ENCODE measurements at regions not wholly inside any gene's neighbourhood (a gene's known extent, or its start where the extent isn't known, plus 50 kb on each side); places are given as distances from the start of the nearest gene placed in this dataset.

DNA sequence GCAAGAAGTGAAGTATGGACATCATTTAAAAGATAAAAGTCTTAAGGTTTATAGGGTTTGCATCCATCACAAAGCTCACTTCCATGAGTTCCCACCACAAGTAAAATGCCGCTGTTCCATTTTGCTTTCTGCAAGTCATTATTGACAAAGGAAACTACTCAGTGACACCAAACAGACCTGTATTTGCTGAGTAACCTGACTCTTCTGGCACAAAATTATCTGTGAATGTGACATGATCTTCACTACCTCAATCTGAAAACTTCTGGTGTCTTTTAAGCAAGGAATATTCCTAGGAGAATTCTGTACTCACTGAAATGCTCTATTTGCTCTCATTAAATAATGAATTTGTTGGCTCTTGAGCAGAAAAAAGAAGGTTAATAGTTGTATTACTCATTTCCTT is 1077.4 kb upstream of the ADGRL4 start:
- TF ChIP-seq, protein P1, sequence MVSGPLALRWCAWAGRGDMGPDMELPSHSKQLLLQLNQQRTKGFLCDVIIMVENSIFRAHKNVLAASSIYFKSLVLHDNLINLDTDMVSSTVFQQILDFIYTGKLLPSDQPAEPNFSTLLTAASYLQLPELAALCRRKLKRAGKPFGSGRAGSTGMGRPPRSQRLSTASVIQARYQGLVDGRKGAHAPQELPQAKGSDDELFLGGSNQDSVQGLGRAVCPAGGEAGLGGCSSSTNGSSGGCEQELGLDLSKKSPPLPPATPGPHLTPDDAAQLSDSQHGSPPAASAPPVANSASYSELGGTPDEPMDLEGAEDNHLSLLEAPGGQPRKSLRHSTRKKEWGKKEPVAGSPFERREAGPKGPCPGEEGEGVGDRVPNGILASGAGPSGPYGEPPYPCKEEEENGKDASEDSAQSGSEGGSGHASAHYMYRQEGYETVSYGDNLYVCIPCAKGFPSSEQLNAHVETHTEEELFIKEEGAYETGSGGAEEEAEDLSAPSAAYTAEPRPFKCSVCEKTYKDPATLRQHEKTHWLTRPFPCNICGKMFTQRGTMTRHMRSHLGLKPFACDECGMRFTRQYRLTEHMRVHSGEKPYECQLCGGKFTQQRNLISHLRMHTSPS (CRISPR knock-in tag; IDR thresholded peaks at IDR 0.05; ENCODE audit: low read depth) = no peak
- no peak for TF ChIP-seq RELA (CRISPR knock-in tag; IDR thresholded peaks at IDR 0.05)
- no peak for TF ChIP-seq MYC (CRISPR knock-in tag; IDR thresholded peaks at IDR 0.05; ENCODE audit: borderline replicate concordance)
- TF ChIP-seq, protein P2, sequence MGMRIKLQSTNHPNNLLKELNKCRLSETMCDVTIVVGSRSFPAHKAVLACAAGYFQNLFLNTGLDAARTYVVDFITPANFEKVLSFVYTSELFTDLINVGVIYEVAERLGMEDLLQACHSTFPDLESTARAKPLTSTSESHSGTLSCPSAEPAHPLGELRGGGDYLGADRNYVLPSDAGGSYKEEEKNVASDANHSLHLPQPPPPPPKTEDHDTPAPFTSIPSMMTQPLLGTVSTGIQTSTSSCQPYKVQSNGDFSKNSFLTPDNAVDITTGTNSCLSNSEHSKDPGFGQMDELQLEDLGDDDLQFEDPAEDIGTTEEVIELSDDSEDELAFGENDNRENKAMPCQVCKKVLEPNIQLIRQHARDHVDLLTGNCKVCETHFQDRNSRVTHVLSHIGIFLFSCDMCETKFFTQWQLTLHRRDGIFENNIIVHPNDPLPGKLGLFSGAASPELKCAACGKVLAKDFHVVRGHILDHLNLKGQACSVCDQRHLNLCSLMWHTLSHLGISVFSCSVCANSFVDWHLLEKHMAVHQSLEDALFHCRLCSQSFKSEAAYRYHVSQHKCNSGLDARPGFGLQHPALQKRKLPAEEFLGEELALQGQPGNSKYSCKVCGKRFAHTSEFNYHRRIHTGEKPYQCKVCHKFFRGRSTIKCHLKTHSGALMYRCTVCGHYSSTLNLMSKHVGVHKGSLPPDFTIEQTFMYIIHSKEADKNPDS (CRISPR knock-in tag; IDR thresholded peaks at IDR 0.05) = no peak
- TF ChIP-seq, protein P3, sequence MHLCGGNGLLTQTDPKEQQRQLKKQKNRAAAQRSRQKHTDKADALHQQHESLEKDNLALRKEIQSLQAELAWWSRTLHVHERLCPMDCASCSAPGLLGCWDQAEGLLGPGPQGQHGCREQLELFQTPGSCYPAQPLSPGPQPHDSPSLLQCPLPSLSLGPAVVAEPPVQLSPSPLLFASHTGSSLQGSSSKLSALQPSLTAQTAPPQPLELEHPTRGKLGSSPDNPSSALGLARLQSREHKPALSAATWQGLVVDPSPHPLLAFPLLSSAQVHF (CRISPR knock-in tag; IDR thresholded peaks at IDR 0.05) = no peak
- TF ChIP-seq ELF3 (CRISPR knock-in tag; IDR thresholded peaks at IDR 0.05) = no peak
- Histone ChIP-seq H4K20me1 (ENCODE audit: insufficient read depth, low read length) (no peaks in the 10 kb centered on the region), H3K79me2 (ENCODE audit: insufficient read depth, low read length) (no peaks in the 10 kb centered on the region), H3K9ac (ENCODE audit: insufficient read depth, low read depth, low read length) (no peak overlapping the region), H3K4me2 (ENCODE audit: low read depth, low read length) (no peak overlapping the region), H3K36me3 (replicated peaks in 1 of 2; ENCODE audit: control insufficient read depth in 1 of 2, insufficient read depth in 2 of 2, low read length in 2 of 2) (no peaks in the 10 kb centered on the region), H2AFZ (ENCODE audit: low read length) (no peak overlapping the region), H3K27me3 (ENCODE audit: control insufficient read depth in 1 of 2, insufficient read depth in 2 of 2, low read length in 2 of 2) (no peaks in the 10 kb centered on the region), H3K9me3 (ENCODE audit: low read length) (peaks cover 61% of the 10 kb centered on the region), H3K4me3 (replicated peaks in 1 of 3; ENCODE audit: insufficient read depth in 1 of 3, low read depth in 2 of 3, low read length in 3 of 3) (no peak overlapping the region), H3K27ac (ENCODE audit: extremely low read length, insufficient read depth, low read length) (no peak overlapping the region), H3K4me1 (ENCODE audit: insufficient read depth, low read length) (no peaks in the 10 kb centered on the region)
- intact Hi-C loops (cut with micrococcal nuclease; ENCODE audit: unreplicated experiment) (no loop called here), in situ Hi-C loops (cut with HindIII; ENCODE audit: extremely low pct_ligation_motif_present, low pct_unique_long_range_greater_than_20kb) (no loop called here)
- ChIA-PET POLR2A (no interaction called here), CTCF (ENCODE audit: low intra/inter-chr PET ratio, low total read pairs) (no interaction called here)
- FAIRE-seq (no peak), ATAC-seq (no peak), DNase-seq (ENCODE audit: low spot score) (peak; percentile 0)
- BruUV-seq (replicated peaks) = no TSS peak
- WGBS (ENCODE audit: low lambda C conversion rate) = 0% methylated on average over 1 of the region's 1 CpG

All from HepG2 (cell line).